ENCODE measurements at regions not wholly inside any gene's neighbourhood (a gene's known extent, or its start where the extent isn't known, plus 50 kb on each side); places are given as distances from the start of the nearest gene placed in this dataset.

- DNase-seq (ENCODE audit: extremely low read depth, low read depth), result no peak
- no peak for TF ChIP-seq CTCF (IDR thresholded peaks at IDR 0.05; ENCODE audit: low read depth, low read length)
Observed at GRCh38 chr22:47465809-47466208, 703.4 kb downstream of the TBC1D22A start.

GRCh38 chr22:47465222-47465621 is 702.8 kb downstream of the TBC1D22A start:
- TF ChIP-seq CTCF (IDR thresholded peaks at IDR 0.05; ENCODE audit: low read depth, low read length), result no peak
- DNase-seq (ENCODE audit: extremely low read depth, low read depth), result no peak

GRCh38 chr22:47463220-47463619 is 700.8 kb downstream of the TBC1D22A start:
- TF ChIP-seq CTCF (IDR thresholded peaks at IDR 0.05; ENCODE audit: low read depth, low read length), result no peak
- no peak for DNase-seq (ENCODE audit: extremely low read depth, low read depth)

- no peak for DNase-seq (ENCODE audit: extremely low read depth, low read depth)
- TF ChIP-seq CTCF (IDR thresholded peaks at IDR 0.05; ENCODE audit: low read depth, low read length), result no peak
Observed at GRCh38 chr22:47460861-47461260, 698.4 kb downstream of the TBC1D22A start.

GRCh38 chr22:47460176-47460575 is 697.7 kb downstream of the TBC1D22A start:
- TF ChIP-seq CTCF (IDR thresholded peaks at IDR 0.05; ENCODE audit: low read depth, low read length), result no peak
- no peak for DNase-seq (ENCODE audit: extremely low read depth, low read depth)

- no peak for DNase-seq (ENCODE audit: extremely low read depth, low read depth)
- TF ChIP-seq CTCF (IDR thresholded peaks at IDR 0.05; ENCODE audit: low read depth, low read length), result no peak
Observed at GRCh38 chr22:47458348-47458747, 695.9 kb downstream of the TBC1D22A start.

GRCh38 chr22:47457509-47458300 is 695.3 kb downstream of the TBC1D22A start:
- TF ChIP-seq CTCF (IDR thresholded peaks at IDR 0.05; ENCODE audit: low read depth, low read length), result no peak
- DNase-seq (ENCODE audit: extremely low read depth, low read depth), result no peak
